NCI-H1436 treated with DMSO at 0.1 percent for 48 hours (cell line): ENCODE measurements at regions not wholly inside any gene's neighbourhood (a gene's known extent, or its start where the extent isn't known, plus 50 kb on each side); places are given as distances from the start of the nearest gene placed in this dataset.
A peak's percentile ranks its signal among the peaks of the same experiment; 100 is the strongest.
"Not testable (repeated sequence)": the region's sequence is repeated elsewhere in the genome, so short reads cannot be mapped to it uniquely, and the experiment has no call there.

Experiments
- DNase-seq: peaks from one replicate; lab custom pipeline; 2025; lab: John Stamatoyannopoulos, UW

DNA sequence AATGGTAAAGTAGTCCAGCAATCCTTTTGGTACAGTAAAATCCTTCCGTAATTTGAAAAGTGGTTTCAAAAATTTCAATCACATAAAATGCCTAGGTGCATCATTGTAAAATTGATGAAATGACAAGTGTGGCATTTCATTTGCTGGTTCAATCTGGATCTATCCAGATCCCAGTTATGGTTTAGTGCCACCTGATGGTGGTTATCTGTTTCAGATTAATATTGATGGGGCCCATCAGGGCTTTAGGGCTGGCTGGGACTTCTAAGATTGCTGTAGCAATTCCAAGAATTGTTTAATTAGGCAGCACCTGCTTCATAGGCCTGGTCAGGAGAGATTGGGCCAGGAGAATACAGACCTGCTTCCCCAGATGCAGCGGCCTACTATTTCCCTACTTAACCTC is 55.5 kb upstream of the PIK3C3 start:
- no peak for DNase-seq

DNA sequence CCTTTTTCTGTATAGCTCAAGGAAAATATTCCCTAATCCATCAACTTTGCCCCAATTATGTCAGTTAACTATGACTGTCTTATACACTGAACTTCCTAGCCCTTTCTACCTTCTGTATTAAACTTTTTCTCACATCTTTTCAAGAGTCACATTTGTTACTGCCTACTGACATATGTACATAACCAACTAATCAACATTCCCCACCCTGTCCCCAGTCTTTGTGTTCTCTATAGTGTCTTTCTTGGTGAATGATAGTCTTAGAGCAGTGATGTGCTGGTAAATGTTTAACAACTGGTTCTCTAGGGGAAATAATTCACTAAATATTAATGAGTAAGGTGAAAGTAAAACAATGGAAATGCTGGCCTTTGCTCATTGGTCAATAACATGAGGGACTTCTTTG is 61.6 kb upstream of the PIK3C3 start:
- no peak for DNase-seq

DNA sequence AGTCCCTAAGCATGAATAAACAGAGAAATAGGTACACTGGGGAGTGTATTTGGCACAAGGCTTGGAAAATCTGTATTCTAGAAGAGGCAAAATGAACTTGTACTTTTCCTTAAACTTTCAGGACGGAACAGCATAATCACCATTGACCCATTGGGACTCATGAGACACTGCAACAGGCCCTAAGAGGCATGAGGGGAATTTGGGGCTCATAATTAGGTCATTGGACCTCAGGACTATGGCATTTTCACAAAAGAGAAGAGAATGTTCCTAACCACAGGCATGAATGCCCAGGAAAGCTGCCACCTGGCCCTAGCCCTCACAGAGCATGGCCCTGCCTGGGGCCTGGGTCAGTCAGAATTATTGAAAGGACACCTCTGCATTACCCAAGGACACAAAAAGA is 67.9 kb upstream of the PIK3C3 start:
- DNase-seq = no peak

DNA sequence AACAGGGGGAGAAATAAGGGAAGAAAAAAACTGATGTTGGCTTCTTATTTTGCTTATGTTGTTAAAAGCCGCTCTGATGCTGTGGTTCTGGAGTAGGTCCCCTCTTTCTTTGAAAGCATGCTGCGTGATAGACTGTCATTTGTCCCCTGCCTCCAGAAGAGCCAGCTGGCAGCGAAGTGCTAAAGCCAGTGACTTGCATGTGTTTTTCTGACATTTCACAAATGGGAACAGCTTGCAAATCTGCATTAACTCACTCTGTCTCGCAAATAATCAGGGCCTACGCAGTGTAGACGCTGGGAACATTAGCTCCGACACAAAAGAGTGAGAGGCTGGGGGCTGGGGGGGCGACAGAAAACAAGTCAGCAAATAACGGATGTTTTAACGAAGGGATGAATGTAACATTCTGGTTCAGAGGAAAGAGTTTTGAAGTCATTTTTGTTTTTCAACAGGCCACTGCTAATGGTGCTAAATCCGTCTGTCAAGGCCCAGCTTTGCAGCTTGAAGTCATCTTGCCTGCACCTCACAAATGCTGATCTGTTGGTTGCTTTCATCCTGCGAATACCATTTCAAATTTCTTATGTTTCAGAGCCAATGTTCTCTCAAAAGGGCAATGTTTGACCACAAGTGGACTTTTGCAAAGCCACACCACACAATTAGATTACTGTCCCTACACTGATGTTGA is 68.8 kb upstream of the PIK3C3 start:
- DNase-seq = no peak

DNA sequence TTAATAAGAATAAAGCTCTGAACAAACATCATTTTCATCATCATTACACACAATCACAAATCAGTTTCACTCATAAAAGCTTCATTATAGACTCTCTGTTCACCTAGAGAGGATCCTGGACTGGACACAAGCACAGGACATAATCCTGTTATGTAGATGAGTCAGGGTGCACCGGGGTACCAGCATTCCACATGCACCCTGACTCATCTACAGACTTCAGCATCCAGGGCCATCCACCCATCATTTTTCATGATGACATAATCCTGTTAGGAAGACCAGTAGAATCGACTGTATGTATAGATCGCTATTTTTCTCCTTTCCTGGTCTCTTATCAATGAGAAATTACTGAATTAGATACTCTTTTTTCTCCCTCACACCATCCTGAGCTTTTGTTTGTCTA is 73.7 kb upstream of the PIK3C3 start:
- no peak for DNase-seq

DNA sequence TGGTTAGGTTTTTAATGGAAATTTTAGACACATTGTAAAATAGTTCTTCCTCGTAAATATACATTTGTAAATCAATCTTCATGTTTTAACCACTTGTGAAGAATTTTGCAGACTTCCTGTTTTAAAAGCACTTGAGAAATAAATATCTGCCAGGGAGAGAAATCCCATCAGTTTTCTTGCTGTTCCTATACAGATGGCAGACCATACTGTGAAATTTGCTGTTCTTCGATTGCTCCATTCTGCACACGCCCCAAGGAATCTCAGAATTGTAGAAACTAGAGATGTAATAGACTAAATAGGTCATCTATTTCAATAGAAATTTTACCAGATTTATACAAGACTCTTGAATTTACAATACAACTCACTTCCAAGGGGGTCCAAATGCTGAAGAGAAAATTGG is 75.8 kb upstream of the PIK3C3 start:
- DNase-seq = no peak

DNA sequence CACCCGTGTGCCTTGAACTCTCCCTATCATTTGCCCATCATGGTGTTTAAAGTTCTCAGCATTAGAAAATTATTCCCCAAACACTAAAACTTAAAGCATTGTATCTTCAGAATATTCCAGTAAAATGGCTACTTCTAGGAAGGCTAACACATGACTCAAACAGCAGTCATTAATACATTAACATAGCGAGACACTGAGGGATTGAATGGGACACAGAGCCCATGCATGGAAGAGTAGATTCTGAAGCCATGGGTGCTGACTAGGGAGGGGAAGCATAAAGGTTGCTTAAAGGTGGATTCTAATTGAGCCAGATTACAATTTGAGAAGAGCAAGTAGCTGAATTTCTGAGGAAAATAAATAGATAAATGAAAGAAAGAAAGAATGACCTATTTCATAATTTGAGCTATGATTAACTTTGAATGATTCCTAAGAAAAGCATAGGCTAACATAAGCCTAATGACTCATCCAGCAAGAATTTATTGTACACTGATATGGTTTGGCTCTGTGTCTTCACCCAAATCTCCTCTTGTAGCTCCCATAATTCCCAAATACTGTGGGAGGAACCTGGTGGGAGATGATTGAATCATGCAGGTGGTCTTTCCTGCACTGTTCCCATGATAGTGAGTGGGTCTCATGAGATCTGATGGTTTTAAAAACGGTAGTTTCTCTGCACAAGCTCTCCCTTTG is 79.8 kb upstream of the PIK3C3 start:
- DNase-seq = no peak

DNA sequence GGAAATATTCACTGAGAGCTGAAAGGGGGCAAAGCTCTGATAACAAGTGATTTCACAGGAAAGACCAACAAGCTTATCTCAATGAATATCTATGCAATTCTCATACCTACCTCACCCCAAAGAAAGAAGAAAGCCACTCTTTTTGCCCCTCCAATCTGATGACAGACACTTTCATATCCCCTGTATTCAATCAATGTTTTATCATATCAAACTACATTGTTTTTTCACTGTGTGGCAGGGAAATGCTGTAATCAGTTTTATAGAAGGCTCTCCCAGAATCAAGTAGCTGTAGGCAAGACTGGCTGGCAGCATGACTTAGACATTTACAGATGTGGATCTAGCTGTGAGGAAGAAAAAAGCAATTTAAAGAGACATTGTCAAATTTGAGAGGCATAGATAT is 81.3 kb upstream of the PIK3C3 start:
- no peak for DNase-seq

DNA sequence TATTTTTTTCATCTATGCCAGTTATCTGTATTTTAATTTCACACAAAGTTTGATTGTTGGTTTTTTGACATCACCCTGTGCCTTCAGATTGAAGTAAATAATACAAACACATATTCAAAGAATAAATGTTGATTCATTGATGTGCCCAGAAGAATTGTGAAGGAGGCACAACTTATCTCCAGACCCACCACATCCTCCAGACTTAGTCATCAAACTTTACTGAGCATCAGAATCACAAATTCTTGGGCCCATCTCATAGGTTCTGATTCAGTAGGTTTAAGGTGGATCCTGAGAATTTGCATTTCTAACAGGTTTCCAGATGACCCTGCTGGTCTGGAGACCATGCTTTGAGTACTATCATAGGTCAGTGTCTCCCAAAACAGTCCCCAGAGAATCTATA is 82.8 kb upstream of the PIK3C3 start:
- no peak for DNase-seq

DNA sequence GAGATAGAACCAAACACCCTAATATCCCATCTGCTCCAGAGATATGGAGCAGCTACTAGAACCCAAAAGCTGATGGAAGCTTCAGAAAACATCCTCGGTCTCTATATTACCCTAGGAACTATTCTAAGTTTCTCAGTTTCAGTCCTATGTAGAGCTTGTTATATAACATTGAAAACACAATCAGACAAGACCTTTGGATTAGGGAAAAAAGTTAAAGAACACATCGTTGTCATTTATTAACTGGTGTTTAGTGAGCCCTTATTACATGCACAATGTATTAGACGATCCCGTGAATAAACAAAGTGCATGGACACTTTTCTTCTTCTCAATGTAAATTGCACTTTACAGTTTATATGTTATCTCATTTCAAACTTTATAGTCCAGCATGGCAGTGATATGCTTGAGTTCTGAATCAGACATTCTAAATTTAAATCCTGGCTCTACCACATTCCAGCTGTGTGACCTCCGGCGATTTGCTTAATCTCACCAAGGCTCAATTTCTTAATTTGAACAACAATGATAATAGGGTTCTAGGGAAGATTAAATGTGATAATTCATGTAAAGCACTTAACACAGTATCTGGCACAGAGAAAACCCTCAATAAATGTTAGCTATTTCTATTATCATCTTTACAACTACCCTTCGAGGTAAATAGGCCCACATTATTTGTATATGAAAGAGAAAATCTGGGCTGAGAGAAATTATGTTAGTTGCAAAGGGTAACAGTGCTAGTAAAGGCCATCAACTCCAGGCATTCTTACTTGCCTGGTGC is 83.6 kb upstream of the PIK3C3 start:
- no peak for DNase-seq

DNA sequence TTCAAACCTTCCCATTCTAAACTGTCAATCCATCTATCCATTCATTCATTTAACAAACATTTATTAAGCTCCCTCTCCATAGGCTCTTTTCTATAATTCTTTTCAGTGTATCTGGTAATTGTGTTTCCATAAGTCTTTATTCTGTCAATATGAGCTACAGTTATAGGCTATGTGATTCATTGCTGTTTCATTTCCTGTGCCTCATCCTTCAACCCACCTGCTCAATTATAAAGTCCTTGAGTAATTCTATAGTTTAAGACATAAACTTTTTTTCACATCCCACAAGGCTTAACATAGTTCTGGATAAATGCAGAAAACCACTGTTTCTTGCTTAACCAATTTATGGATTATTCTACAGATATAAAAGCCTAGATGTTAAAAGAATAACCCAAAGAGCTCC is 84.2 kb upstream of the PIK3C3 start:
- DNase-seq = peak; percentile 9

DNA sequence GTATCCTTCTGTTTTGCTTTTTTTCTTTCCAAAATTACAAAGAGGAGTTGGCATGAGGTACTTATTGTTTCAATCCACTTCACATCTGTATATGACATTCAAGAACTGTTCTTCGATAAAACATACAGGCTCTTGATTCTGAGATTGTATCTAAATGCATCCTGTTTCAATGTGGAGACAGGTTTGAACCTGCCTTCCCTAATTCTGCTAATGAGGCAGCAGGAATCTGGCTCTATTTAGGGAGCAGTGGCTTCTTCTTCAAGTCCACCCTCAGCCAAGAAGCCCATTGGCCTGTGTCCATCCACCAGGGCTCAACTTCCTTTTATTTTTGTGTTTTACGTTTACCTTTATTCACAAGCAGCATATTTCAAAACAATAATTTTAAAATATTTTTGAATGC is 84.8 kb upstream of the PIK3C3 start:
- peak; percentile 27 for DNase-seq

DNA sequence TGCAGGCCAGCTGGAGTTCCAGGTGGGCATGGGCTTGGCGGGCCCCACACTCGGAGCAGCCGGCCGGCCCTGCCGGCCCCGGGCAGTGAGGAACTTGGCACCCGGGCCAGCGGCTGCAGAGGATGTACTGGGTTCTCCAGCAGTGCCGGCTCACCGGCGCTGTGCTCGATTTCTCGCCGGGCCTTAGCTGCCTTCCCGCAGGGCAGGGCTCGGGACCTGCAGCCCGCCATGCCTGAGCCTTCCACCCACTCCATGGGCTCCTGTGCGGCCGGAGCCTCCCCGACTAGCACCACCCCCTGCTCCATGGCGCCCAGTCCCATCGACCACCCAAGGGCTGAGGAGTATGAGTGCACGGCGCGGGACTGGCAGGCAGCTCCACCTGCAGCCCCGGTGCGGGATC is 89.2 kb upstream of the PIK3C3 start:
- not testable (repeated sequence) for DNase-seq

DNA sequence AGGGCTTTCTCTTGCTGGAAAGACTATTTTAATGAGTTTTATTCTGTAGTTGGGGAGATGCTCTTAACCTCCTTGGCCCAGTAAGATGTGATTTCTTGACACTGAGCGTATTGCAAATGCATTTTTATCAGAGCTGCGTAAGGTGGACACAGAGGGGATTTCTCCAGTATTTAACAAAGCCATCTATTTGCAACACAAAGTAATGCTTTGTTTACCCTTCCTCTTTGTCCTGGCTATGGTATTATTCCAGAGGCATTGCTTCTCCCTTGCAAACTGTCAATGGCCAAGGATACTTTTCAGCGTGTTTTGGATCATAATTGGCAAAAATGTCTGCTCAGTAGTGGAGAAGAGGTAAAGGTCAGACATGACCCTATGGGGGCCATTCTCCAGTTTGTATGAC is 90.8 kb upstream of the PIK3C3 start:
- DNase-seq = no peak

DNA sequence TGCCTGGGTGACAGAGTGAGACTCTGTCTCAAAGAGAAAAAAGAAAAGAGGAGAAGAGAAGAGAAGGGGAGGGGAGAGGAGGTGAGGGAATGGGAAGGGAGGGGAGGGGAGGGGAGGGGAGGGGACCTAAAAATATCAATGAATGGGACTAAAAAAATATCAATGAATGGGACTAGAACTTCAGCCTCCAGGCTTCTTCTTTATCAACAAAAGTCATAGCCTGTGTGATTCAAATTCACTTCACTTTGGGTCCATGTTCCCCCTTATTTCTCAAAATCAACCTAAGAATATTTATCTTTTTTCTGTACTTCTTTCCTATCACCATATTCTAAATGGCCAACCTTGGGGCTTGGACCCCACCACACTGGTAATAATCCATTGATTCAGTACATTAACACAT is 92.1 kb upstream of the PIK3C3 start:
- DNase-seq = no peak

DNA sequence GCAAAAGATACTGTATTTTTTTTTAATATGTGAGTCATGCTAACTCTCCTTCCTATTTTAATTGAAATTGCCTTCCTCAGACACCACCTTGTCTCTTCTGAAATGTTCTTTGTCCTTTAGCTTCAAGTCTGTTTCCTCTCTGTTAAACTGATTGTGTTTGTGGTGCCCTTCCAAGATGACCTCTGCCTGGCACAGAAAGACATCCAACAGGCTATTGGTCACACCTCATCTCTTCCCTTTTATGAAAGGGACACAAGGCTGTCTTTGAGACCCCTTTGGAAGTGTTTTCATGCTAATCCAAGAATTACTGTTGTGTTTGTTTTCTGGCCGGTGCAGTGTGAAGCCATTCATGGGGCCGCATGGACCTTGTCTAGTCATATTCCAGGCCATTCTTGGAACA is 94.0 kb upstream of the PIK3C3 start:
- DNase-seq = no peak

DNA sequence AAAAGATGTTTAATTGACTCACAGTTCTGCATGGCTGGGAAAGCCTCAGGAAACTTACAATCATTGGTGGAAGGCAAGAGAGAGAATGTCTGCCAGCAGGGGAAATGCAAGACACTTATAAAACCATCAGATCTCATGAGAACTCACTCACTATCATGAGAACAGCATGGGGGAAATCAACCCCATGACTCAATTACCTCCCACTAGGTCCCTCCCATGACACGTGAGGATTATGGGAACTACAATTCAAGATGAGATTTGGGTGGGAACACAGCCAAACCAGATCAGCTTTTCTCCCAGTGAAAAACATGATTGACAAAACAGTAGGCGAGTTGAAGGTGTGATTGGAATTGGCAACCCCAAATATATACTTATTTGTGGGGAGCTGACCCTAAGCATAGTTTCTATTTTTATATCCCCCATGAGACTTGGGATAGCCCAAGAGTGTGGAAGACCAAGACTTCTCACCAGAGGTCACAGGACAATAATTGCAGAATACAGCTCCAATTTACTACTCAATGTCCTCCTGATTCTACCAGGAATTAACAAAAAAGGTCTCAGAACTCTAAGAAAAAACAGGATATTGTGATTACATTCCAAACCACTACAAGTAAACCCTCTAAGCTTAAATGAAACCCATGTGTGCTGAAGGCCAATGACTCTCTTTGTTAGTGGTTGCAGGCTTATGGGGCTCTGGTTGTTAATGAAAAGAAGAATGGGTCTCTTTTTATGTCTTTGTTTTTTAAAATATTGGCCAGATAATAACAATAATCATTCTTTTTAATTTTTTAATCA is 96.1 kb upstream of the PIK3C3 start:
- no peak for DNase-seq

DNA sequence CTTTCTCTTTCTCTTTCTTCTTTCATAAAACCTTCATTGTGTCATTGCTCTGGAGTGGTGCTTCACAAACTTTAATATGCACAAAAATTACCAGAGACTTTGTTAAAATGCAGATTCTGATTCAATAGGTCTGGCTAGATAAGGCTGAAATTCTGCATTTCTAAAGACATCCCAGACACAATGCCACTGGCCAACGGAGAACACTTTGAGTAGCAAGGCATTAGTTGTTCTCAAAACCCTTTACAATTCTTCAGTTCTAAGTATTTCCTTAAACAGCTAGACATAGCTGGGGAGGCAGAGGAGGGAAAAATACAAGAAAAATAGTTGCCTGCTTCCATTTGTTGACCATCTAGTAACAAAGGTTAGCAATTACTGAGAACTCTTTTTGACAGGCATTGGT is 101.8 kb upstream of the PIK3C3 start:
- DNase-seq = no peak

DNA sequence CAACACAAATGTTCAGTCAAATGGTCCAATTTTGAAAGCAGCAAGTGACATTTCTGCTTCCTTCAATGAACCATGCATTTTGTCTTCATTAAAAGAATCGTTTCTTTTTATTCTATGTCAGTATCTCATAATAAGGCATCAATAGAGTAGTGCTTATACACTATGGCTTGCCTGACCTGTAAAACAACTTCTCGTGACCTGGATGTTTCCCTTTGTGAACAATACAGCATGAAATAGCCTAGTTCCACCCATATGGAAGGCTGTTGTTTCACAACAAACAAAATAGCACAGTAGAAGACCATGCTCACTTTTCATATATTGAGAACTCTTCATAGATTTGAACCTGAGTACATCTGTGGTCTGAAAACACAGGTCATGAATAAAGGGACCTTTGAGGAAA is 104.3 kb upstream of the PIK3C3 start:
- no peak for DNase-seq

DNA sequence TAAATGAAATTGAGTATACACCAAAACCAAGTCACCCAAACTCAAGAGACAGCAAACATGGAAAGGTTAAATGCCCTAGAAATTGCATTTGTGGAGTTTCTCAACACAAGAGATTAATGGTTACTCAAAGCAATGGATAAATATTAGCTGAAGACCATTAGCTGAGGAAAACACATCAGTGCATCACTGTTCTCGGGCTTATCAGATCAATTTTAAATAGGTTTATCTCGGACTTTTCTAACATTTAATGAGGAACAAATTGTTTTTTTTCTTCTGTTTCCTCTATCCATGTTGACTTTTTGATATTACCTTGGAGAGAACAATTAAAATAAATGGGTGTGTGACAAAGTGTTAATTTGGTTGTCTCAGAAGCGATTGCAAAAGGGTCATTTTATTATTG is 105.4 kb upstream of the PIK3C3 start:
- no peak for DNase-seq

DNA sequence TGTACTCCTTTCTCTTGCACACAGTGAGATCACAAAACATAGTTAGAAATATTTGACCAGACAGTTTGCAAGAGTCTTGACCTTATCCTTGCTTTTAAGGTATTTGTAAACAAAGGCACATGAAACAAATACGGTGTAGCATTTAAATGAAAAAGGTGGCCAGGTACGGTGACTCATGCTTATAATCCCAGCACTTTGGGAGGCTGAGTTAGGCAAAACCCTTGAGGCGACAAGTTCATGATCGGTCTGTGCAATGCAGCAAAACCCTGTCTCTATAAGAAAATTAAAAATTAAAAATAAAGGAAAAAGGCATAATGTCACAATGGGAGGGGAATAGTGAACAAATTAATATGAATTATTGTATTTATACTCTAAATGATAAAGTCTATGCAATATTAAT is 109.5 kb upstream of the PIK3C3 start:
- no peak for DNase-seq

DNA sequence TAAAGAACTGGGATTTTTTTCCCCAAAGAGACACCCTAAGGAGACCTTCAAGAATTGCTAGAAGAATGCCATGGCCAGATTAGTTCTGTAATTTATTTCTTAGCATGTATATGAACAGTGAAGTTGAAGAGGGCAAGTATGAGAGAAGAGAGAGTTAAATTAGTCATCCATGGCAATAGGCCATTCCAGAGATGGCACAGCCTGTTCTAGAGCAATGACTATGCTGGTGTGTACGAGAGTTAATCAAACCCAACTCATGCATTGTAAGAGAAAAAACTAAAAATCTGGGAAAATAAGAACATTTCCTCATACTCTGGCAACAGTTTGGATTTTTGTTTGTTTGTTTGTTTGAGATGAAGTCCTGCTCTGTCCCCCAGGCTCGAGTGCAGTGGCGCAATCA is 112.1 kb upstream of the PIK3C3 start:
- no peak for DNase-seq
